Natural killer cell treated with Interleukin-12 subunit alpha and Interleukin-12 subunit beta and Interleukin-15 and Interleukin-18, amount 100 ng/mL, for 72 hours (primary cell): ENCODE measurements at regions not wholly inside any gene's neighbourhood (a gene's known extent, or its start where the extent isn't known, plus 50 kb on each side); places are given as distances from the start of the nearest gene placed in this dataset.
"Not testable (repeated sequence)": the region's sequence is repeated elsewhere in the genome, so short reads cannot be mapped to it uniquely, and the experiment has no call there.

ENCODE experiments used
- ATAC-seq, 2 donors: fragments of 150-1000 bp; cut with Tn5 transposase in 1 of 2; sonication (Bioruptor Pico), chemical (Tn5 transposase) in 1 of 2; 2 replicates each; pipeline ENCODE4 v1.10.0; 2021
- DNase-seq: peaks from one replicate; pipeline ENCODE4 v3.0.0; 2022; ENCODE audit warnings: low spot score
- H3K27ac Mint-ChIP-seq, 2 donors: 1 replicate in 1 of 2; 2 replicates in 1 of 2; pipeline ENCODE4 v1.8.0; 2022; ENCODE audit warnings: mixed read lengths in 2 of 2, mild to moderate bottlenecking in 1 of 2, moderate library complexity in 1 of 2
- H3K27me3 Mint-ChIP-seq, 2 donors: 1 replicate in 1 of 2; 2 replicates in 1 of 2; pipeline ENCODE4 v1.8.0; 2022; ENCODE audit warnings: mixed read lengths in 2 of 2
- H3K36me3 Mint-ChIP-seq: one replicate; pipeline ENCODE4 v1.8.0; 2022; ENCODE audit warnings: mixed read lengths
- H3K4me1 Mint-ChIP-seq, 2 donors: 1 replicate in 1 of 2; 2 replicates in 1 of 2; pipeline ENCODE4 v1.8.0; 2022; ENCODE audit warnings: low read depth in 2 of 2, mixed read lengths in 2 of 2, mild to moderate bottlenecking in 1 of 2
- H3K4me3 Mint-ChIP-seq: one replicate; pipeline ENCODE4 v1.8.0; 2022; ENCODE audit warnings: mixed read lengths
- H3K9me3 Mint-ChIP-seq: 2 replicates; pipeline ENCODE4 v1.8.0; 2022; ENCODE audit warnings: mixed read lengths

GRCh38 chr3:177710506-177710905 lies 513.2 kb upstream of the TBL1XR1 start:
- DNase-seq = no peak
- H3K27me3 Mint-ChIP-seq = no peaks in the 10 kb centered on the region
- H3K4me3 Mint-ChIP-seq = no peak overlapping the region
- ATAC-seq = no peak
- H3K27ac Mint-ChIP-seq = no peak overlapping the region
- H3K4me1 Mint-ChIP-seq = no peaks in the 10 kb centered on the region
- no peaks in the 10 kb centered on the region for H3K36me3 Mint-ChIP-seq
- no peaks in the 10 kb centered on the region for H3K9me3 Mint-ChIP-seq

- Mint-ChIP-seq H3K4me3 (no peak overlapping the region), H3K27ac (no peak overlapping the region), H3K36me3 (no peaks in the 10 kb centered on the region), H3K9me3 (no peaks in the 10 kb centered on the region), H3K4me1 (peaks cover 0 to 3% of the 10 kb centered on the region in 2 donors), H3K27me3 (peaks cover 0 to 3% of the 10 kb centered on the region in 2 donors)
- ATAC-seq (no peak), DNase-seq (no peak)
Measured at GRCh38 chr3:177711637-177712036, 514.4 kb upstream of the TBL1XR1 start.

DNA sequence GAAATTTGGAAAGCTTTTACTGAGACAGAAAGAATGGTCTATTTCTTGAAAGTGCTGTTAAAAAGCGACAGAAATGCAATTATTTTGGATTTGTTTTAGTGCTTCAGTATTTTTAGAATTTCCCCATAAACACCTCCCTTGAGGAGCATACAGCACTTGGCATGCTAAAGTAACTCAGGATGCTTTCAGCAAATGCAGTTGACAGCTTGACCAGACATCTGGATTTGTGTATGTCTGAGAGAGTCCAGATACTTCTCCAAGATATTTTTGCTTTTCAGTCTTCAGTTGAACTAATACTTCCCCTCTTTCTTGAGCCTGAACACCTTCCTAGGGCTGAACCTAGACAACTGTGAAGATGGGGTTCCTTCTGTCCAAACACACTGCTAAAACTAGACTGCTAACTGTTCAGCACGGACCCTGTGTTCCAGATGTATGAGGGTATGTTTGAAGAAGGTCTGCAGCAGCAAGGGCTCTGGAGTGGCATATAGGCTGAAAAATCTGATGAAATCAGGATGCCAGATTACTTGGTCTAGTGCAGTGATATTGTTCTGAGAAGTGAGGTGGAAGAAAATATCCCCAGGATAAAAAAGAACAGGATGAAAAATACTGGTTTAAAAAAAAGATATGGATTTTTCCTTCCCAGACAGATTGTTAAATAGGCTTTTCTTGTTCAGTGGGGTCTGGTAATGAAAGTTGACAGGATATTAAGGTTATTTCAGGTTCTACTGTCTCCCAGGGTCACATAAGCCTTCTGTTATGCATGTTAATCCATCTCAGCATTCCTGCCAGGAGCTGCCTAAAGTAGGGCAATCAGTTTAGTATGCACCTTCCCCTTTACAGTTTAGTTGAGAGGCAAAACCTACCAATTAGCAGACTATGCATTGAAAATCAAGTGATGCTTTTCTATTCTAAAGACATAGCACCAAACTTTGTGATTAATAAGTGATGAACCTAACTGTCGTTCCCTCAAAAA lies 516.9 kb upstream of the TBL1XR1 start:
- Mint-ChIP-seq H3K27me3 (peaks cover 0 to 3% of the 10 kb centered on the region in 2 donors), H3K27ac (no peak overlapping the region), H3K9me3 (no peaks in the 10 kb centered on the region), H3K4me3 (no peak overlapping the region), H3K36me3 (no peaks in the 10 kb centered on the region), H3K4me1 (peaks cover 0 to 3% of the 10 kb centered on the region in 2 donors)
- DNase-seq (no peak), ATAC-seq (no peak)

DNA sequence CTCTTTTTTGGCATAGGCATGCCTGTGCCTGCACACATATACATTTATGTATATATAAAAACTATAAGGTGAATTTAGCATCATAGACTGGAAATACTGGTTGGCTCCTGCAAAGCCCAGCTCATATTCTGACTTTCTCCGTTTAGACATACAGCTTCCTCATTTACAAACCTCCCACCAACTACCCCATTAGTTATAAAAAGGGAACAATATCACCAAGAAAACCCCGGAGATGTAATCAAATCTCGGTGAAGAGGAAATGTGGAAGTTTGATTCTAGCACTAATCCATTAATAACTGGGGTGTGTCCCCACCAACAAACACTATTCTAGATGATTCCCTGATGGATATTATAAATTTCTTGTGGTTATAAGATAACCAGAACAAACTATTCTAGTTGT lies 517.7 kb upstream of the TBL1XR1 start:
- ATAC-seq (no peak), DNase-seq (no peak)
- Mint-ChIP-seq H3K9me3 (no peaks in the 10 kb centered on the region), H3K4me1 (peaks cover 0 to 3% of the 10 kb centered on the region in 2 donors), H3K4me3 (no peak overlapping the region), H3K27ac (no peak overlapping the region), H3K36me3 (no peaks in the 10 kb centered on the region), H3K27me3 (peaks cover 0 to 3% of the 10 kb centered on the region in 2 donors)

GRCh38 chr3:177715980-177716379 lies 518.7 kb upstream of the TBL1XR1 start:
- ATAC-seq = no peak
- Mint-ChIP-seq H3K4me3 (no peak overlapping the region), H3K9me3 (no peaks in the 10 kb centered on the region), H3K4me1 (peaks cover 0 to 3% of the 10 kb centered on the region in 2 donors), H3K36me3 (no peaks in the 10 kb centered on the region), H3K27ac (no peak overlapping the region), H3K27me3 (peaks cover 0 to 3% of the 10 kb centered on the region in 2 donors)
- no peak for DNase-seq

DNA sequence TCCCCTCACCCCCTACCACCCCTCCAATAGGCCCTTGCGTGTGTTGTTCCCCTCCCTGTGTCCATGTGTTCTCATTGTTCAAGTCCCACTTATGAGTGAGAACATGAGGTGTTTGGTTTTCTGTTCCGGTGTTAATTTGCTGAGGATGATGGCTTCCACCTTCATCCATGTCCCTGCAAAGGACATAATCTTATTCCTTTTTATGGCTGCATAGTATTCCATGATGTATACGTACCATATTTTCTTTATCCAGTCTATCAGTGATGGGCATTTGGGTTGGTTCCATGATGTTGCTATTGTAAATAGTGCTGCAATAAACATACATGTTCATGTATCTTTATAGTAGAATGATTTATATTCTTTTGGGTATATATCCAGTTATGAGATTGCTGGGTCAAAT lies 523.6 kb upstream of the TBL1XR1 start:
- not testable (repeated sequence) for H3K27me3 Mint-ChIP-seq, H3K36me3 Mint-ChIP-seq, DNase-seq, ATAC-seq, H3K4me3 Mint-ChIP-seq, H3K27ac Mint-ChIP-seq, H3K9me3 Mint-ChIP-seq
- peaks cover 20 to 21% of the 10 kb centered on the region in 2 donors for H3K4me1 Mint-ChIP-seq

- H3K4me3 Mint-ChIP-seq = no peak overlapping the region
- DNase-seq (no peak), ATAC-seq (no peak)
- peaks cover 5% of the 10 kb centered on the region for H3K9me3 Mint-ChIP-seq
- H3K4me1 Mint-ChIP-seq = peaks cover 24 to 26% of the 10 kb centered on the region in 2 donors
- no peak overlapping the region for H3K27ac Mint-ChIP-seq
- no peaks in the 10 kb centered on the region for H3K27me3 Mint-ChIP-seq
- peaks cover 6% of the 10 kb centered on the region for H3K36me3 Mint-ChIP-seq
Measured at GRCh38 chr3:177721864-177722785, 524.8 kb upstream of the TBL1XR1 start.

- Mint-ChIP-seq H3K4me3 (no peak overlapping the region), H3K4me1 (peaks cover 26 to 28% of the 10 kb centered on the region in 2 donors), H3K27me3 (no peaks in the 10 kb centered on the region), H3K9me3 (peaks cover 5% of the 10 kb centered on the region), H3K36me3 (peaks cover 6% of the 10 kb centered on the region), H3K27ac (peak overlapping the region in 1 of 2 donors; percentile 47)
- DNase-seq (no peak), ATAC-seq (peak in 1 of 2 donors; percentile 36)
Measured at GRCh38 chr3:177724020-177724638, 526.8 kb upstream of the TBL1XR1 start.

DNA sequence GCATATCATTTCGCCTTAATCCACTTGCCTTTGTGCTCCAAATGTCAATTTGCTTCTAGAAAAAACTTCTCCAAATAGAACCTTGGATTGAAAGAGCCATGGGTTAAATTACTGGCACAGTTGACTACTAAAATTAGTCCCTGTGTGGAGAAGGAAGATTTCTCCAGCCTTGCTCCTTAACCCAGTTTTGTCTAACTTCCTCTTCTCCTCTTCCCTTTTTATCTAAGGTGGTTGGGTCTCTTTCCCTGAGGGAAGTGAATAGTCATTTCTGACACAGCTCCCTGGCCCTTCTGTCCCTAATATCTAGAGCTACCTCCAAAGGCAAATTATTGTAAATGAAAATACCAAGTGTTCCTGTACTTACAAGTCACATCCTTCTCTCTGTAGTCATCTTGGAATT lies 527.9 kb upstream of the TBL1XR1 start:
- ATAC-seq (no peak), DNase-seq (no peak)
- Mint-ChIP-seq H3K4me3 (no peak overlapping the region), H3K4me1 (peaks cover 26 to 28% of the 10 kb centered on the region in 2 donors), H3K27ac (peak overlapping the region in 1 of 2 donors; percentile 47), H3K36me3 (peaks cover 6% of the 10 kb centered on the region), H3K9me3 (peaks cover 5% of the 10 kb centered on the region), H3K27me3 (no peaks in the 10 kb centered on the region)

DNA sequence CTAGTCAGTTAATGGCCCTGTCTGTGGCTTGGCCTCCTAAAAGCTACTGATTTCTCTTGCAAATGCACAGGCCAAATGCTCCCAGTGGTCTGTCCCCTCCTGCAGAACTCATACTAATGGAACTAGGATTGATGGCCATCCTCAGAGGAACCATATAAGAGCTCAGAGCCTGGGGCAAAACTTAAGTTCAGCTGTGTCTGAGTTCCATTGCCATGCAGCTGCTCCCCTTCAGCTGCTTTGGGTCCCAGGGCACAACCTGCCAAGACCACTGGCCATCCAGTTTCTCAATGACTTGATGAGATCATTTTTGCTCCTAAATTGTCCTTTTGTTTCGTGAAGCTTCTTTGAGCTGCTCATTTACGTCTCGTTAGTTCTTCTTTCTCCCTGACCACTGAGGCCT lies 529.5 kb upstream of the TBL1XR1 start:
- H3K27me3 Mint-ChIP-seq = no peaks in the 10 kb centered on the region
- no peak for DNase-seq
- peaks cover 26 to 31% of the 10 kb centered on the region in 2 donors for H3K4me1 Mint-ChIP-seq
- no peak overlapping the region for H3K27ac Mint-ChIP-seq
- H3K36me3 Mint-ChIP-seq = peaks cover 6% of the 10 kb centered on the region
- no peak for ATAC-seq
- peaks cover 5% of the 10 kb centered on the region for H3K9me3 Mint-ChIP-seq
- H3K4me3 Mint-ChIP-seq = no peak overlapping the region

GRCh38 chr3:177729956-177730681 lies 532.8 kb upstream of the TBL1XR1 start:
- Mint-ChIP-seq H3K27me3 (no peaks in the 10 kb centered on the region), H3K27ac (no peak overlapping the region), H3K9me3 (peaks cover 5% of the 10 kb centered on the region), H3K4me3 (no peak overlapping the region), H3K4me1 (peaks cover 10 to 19% of the 10 kb centered on the region in 2 donors), H3K36me3 (peaks cover 6% of the 10 kb centered on the region)
- ATAC-seq (no peak), DNase-seq (no peak)

GRCh38 chr3:177730814-177731213 lies 533.5 kb upstream of the TBL1XR1 start:
- ATAC-seq (no peak), DNase-seq (no peak)
- peaks cover 6% of the 10 kb centered on the region for H3K36me3 Mint-ChIP-seq
- no peaks in the 10 kb centered on the region for H3K27me3 Mint-ChIP-seq
- peaks cover 5% of the 10 kb centered on the region for H3K9me3 Mint-ChIP-seq
- H3K27ac Mint-ChIP-seq = no peak overlapping the region
- peaks cover 7 to 13% of the 10 kb centered on the region in 2 donors for H3K4me1 Mint-ChIP-seq
- no peak overlapping the region for H3K4me3 Mint-ChIP-seq
